A549 (cell line): ENCODE measurements at regions not wholly inside any gene's neighbourhood (a gene's known extent, or its start where the extent isn't known, plus 50 kb on each side); places are given as distances from the start of the nearest gene placed in this dataset.
"Not testable (repeated sequence)": the region's sequence is repeated elsewhere in the genome, so short reads cannot be mapped to it uniquely, and the experiment has no call there.

ENCODE experiments used
- EP300 ChIP-seq, 2 experiments: fragments of >200 bp; sonication (Bioruptor Twin); formaldehyde crosslinking; IDR thresholded peaks; 2 replicates in 1 of 2; 3 replicates in 1 of 2; pipeline ENCODE4 v1.6.1; 2016 to 2017
- JUN ChIP-seq, 2 experiments: fragments of >200 bp; sonication (Bioruptor Twin); formaldehyde crosslinking; IDR thresholded peaks; 2 replicates in 1 of 2; 3 replicates in 1 of 2; pipeline ENCODE4 v1.6.1; 2016 to 2017
- KDM5A ChIP-seq: fragments of 200-600 bp; sonication (generic); IDR thresholded peaks from 2 replicates; pipeline ENCODE4 v1.6.1; 2016; ENCODE audit warnings: antibody characterized with exemption, mild to moderate bottlenecking
- MYC ChIP-seq: IDR thresholded peaks from 2 replicates; pipeline ENCODE4 v1.6.1; 2012; ENCODE audit warnings: mild to moderate bottlenecking, inconsistent platforms, low read length, improper control_type of control experiment, borderline replicate concordance
- PHF8 ChIP-seq: fragments of 200-600 bp; sonication (generic); IDR thresholded peaks from 2 replicates; pipeline ENCODE4 v1.6.1; 2016; ENCODE audit warnings: low read depth, mild to moderate bottlenecking, antibody characterized with exemption, moderate library complexity, borderline replicate concordance
- POLR2A ChIP-seq: IDR thresholded peaks from 2 replicates; pipeline ENCODE4 v1.6.1; 2012; ENCODE audit warnings: mild to moderate bottlenecking, low read length
- RAD21 ChIP-seq, 2 experiments: fragments of >200 bp in 1 of 2; sonication (Bioruptor Twin) in 1 of 2; formaldehyde crosslinking in 1 of 2; IDR thresholded peaks in 1 of 2; conservative IDR thresholded peaks in 1 of 2; 2 replicates in 1 of 2; 3 replicates in 1 of 2; pipeline ENCODE4 v1.6.1; 2012 to 2018; ENCODE audit warnings: inconsistent platforms in 1 of 2
- TP53 ChIP-seq: fragments of 250-450 bp; sonication (Bioruptor Pico); IDR thresholded peaks from 2 replicates; pipeline ENCODE4 v1.5.0; 2021; ENCODE audit warnings: mild to moderate bottlenecking, moderate library complexity
- TF ChIP-seq, protein P1 (sequence below): fragments of 150-350 bp; IDR thresholded peaks from 2 replicates; pipeline ENCODE4 v1.6.1; 2014; ENCODE audit warnings: low read depth, mild to moderate bottlenecking, low read length
- TF ChIP-seq, protein P2 (sequence below): fragments of >200 bp; sonication (Bioruptor Twin); formaldehyde crosslinking; IDR thresholded peaks from 3 replicates; pipeline ENCODE4 v1.5.1; 2016
- TF ChIP-seq, protein P3 (sequence below): fragments of 200-600 bp; sonication (generic); IDR thresholded peaks from 2 replicates; pipeline ENCODE4 v1.6.1; 2016; ENCODE audit warnings: antibody characterized with exemption, mild to moderate bottlenecking, moderate library complexity

DNA sequence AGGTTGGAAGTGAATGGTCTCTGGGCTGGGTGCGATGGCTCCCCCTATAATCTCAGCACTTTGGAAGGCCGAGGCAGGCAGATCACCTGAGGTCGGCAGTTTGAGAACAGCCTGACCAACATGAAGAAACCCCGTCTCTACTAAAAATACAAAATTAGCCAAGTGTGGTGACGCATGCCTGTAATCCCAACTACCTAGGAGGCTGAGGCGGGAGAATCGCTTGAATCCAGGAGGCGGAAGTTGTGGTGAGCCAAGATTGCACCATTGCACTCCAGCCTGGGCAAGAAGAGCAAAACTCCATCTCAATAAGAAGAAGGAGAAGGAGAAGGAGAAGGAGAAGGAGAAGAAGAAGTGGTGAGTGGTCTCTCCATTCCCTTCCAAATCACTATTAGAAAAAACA is 434.0 kb downstream of the CD83 start:
- TF ChIP-seq JUN (IDR thresholded peaks at IDR 0.05); KDM5A; TP53; MYC; EP300 (IDR thresholded peaks at IDR 0.05); RAD21 (conservative IDR thresholded peaks at IDR 0.05 in 1 of 2, IDR thresholded peaks at IDR 0.05 in 1 of 2); PHF8; POLR2A: not testable (repeated sequence)
- TF ChIP-seq, protein P1, sequence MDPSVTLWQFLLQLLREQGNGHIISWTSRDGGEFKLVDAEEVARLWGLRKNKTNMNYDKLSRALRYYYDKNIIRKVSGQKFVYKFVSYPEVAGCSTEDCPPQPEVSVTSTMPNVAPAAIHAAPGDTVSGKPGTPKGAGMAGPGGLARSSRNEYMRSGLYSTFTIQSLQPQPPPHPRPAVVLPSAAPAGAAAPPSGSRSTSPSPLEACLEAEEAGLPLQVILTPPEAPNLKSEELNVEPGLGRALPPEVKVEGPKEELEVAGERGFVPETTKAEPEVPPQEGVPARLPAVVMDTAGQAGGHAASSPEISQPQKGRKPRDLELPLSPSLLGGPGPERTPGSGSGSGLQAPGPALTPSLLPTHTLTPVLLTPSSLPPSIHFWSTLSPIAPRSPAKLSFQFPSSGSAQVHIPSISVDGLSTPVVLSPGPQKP: not testable (repeated sequence)
- TF ChIP-seq, protein P2, sequence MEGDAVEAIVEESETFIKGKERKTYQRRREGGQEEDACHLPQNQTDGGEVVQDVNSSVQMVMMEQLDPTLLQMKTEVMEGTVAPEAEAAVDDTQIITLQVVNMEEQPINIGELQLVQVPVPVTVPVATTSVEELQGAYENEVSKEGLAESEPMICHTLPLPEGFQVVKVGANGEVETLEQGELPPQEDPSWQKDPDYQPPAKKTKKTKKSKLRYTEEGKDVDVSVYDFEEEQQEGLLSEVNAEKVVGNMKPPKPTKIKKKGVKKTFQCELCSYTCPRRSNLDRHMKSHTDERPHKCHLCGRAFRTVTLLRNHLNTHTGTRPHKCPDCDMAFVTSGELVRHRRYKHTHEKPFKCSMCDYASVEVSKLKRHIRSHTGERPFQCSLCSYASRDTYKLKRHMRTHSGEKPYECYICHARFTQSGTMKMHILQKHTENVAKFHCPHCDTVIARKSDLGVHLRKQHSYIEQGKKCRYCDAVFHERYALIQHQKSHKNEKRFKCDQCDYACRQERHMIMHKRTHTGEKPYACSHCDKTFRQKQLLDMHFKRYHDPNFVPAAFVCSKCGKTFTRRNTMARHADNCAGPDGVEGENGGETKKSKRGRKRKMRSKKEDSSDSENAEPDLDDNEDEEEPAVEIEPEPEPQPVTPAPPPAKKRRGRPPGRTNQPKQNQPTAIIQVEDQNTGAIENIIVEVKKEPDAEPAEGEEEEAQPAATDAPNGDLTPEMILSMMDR: not testable (repeated sequence)
- TF ChIP-seq, protein P3, sequence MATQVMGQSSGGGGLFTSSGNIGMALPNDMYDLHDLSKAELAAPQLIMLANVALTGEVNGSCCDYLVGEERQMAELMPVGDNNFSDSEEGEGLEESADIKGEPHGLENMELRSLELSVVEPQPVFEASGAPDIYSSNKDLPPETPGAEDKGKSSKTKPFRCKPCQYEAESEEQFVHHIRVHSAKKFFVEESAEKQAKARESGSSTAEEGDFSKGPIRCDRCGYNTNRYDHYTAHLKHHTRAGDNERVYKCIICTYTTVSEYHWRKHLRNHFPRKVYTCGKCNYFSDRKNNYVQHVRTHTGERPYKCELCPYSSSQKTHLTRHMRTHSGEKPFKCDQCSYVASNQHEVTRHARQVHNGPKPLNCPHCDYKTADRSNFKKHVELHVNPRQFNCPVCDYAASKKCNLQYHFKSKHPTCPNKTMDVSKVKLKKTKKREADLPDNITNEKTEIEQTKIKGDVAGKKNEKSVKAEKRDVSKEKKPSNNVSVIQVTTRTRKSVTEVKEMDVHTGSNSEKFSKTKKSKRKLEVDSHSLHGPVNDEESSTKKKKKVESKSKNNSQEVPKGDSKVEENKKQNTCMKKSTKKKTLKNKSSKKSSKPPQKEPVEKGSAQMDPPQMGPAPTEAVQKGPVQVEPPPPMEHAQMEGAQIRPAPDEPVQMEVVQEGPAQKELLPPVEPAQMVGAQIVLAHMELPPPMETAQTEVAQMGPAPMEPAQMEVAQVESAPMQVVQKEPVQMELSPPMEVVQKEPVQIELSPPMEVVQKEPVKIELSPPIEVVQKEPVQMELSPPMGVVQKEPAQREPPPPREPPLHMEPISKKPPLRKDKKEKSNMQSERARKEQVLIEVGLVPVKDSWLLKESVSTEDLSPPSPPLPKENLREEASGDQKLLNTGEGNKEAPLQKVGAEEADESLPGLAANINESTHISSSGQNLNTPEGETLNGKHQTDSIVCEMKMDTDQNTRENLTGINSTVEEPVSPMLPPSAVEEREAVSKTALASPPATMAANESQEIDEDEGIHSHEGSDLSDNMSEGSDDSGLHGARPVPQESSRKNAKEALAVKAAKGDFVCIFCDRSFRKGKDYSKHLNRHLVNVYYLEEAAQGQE: not testable (repeated sequence)
